ENCODE measurements at regions not wholly inside any gene's neighbourhood (a gene's known extent, or its start where the extent isn't known, plus 50 kb on each side); places are given as distances from the start of the nearest gene placed in this dataset.

DNA sequence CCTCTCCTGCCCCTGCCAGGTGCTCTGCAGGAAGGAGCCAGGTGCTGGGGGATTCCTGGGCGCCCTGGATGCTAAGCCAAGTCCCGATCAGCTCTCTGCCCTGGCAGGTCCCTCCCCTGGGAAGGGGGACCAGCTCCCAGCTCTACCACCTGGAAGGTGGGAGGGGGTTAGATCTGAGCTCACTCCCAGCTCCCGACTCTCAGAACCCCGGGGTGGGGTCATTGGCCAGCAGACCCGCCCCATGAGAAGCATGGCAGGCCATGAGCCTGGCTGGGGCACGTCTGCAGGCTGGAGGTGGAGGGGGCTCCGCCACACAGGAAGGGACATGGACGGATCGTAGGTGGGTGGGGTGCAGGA, 83.4 kb upstream of the NKX1-1 start:
- TF ChIP-seq, protein P1, sequence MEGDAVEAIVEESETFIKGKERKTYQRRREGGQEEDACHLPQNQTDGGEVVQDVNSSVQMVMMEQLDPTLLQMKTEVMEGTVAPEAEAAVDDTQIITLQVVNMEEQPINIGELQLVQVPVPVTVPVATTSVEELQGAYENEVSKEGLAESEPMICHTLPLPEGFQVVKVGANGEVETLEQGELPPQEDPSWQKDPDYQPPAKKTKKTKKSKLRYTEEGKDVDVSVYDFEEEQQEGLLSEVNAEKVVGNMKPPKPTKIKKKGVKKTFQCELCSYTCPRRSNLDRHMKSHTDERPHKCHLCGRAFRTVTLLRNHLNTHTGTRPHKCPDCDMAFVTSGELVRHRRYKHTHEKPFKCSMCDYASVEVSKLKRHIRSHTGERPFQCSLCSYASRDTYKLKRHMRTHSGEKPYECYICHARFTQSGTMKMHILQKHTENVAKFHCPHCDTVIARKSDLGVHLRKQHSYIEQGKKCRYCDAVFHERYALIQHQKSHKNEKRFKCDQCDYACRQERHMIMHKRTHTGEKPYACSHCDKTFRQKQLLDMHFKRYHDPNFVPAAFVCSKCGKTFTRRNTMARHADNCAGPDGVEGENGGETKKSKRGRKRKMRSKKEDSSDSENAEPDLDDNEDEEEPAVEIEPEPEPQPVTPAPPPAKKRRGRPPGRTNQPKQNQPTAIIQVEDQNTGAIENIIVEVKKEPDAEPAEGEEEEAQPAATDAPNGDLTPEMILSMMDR (IDR thresholded peaks at IDR 0.05), result no peak
- no peak for TF ChIP-seq POLR2A (IDR thresholded peaks at IDR 0.05)

All from testis (tissue), 2 donors.